ENCODE measurements at regions not wholly inside any gene's neighbourhood (a gene's known extent, or its start where the extent isn't known, plus 50 kb on each side); places are given as distances from the start of the nearest gene placed in this dataset.

DNA sequence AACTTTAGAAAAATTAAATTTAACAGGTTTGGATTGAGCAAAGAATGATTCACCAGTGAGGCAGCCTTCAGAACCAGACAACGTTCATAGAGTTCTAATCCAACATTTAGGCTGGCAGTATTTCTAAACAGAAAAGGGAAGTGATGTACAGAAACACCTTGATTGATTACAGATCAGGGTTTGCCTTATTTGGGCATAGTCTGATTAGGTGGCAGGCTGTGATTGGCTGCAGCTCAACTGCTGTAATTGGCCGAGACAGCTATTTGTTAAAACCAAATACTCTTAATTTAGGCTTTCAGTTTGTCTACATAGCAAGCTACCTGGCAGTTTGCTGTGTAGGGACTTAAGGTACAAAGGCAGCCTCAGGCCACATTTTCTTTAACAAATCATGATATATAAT is 802.5 kb downstream of the IPMK start:
- TF ChIP-seq ZFX (IDR thresholded peaks at IDR 0.05; ENCODE audit: borderline replicate concordance) = no peak
- TF ChIP-seq, protein P1, sequence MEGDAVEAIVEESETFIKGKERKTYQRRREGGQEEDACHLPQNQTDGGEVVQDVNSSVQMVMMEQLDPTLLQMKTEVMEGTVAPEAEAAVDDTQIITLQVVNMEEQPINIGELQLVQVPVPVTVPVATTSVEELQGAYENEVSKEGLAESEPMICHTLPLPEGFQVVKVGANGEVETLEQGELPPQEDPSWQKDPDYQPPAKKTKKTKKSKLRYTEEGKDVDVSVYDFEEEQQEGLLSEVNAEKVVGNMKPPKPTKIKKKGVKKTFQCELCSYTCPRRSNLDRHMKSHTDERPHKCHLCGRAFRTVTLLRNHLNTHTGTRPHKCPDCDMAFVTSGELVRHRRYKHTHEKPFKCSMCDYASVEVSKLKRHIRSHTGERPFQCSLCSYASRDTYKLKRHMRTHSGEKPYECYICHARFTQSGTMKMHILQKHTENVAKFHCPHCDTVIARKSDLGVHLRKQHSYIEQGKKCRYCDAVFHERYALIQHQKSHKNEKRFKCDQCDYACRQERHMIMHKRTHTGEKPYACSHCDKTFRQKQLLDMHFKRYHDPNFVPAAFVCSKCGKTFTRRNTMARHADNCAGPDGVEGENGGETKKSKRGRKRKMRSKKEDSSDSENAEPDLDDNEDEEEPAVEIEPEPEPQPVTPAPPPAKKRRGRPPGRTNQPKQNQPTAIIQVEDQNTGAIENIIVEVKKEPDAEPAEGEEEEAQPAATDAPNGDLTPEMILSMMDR (IDR thresholded peaks at IDR 0.05) = no peak
- no peak overlapping the region for H3K27ac ChIP-seq

DNA sequence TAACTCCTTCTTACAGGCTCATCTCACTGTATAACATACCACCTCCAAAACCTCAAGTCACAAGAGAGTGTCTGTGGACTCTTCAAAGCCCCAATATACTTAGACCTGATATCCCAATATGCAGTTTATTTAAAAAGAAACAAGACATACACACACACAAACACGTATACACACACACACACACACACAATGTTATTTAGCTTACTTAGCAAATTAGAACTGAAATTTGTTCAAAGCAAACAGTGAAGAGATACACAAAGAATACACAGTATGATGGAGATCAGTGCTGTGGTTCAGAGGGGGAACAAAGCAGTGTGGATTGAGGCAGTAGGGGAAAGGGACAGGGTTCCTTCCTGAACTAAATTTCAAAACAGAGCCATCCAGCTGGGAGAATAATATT is 807.2 kb downstream of the IPMK start:
- TF ChIP-seq, protein P1 (IDR thresholded peaks at IDR 0.05) = no peak
- TF ChIP-seq ZFX (IDR thresholded peaks at IDR 0.05; ENCODE audit: borderline replicate concordance) = no peak
- H3K27ac ChIP-seq = no peak overlapping the region

DNA sequence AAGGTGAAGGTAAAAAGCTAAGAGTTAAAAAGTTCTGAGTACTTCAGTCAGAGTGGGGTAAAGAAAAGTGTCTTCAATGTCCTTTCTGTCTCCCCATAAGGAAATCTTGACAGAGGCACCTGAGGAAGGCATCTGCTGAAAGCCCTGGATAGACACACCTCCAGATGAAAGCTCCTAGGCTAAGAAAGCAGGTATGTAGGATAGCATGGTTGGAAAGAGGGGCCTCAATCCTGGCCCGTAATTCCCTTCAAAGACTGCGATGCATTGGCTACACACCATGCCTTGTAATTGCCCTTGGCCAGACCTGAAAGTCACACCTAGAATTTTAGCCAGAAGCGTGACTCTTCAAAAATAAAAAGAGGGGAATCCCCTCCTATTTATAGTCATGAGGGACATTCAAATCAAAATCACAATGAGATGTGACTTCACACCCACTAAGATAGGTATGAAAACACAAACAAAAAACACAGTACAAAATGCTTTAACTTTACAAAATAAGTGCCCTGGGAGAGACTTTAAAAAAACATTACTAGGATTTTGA is 809.7 kb downstream of the IPMK start:
- TF ChIP-seq, protein P1 (IDR thresholded peaks at IDR 0.05) = no peak
- TF ChIP-seq ZFX (IDR thresholded peaks at IDR 0.05; ENCODE audit: borderline replicate concordance) = no peak
- no peak overlapping the region for H3K27ac ChIP-seq

DNA sequence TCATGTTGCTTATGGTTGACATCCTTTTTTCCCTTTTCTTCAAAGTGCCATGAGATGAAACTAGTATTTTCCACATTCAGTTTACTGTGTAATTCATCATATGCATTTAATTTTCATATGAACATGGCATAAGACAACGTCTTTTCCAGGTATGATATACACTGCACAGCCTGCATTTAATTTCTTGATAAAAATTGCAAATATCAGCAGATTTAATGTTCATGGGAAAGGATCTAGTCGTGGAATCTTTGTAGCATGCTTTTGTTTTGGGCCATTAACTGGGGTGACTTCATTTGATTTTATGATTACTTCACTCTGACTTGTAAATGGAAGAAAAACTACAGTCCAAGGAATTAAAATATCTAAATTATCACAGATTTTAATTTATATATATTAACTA is 837.3 kb downstream of the IPMK start:
- no peak overlapping the region for H3K27ac ChIP-seq
- TF ChIP-seq, protein P1 (IDR thresholded peaks at IDR 0.05) = no peak
- TF ChIP-seq ZFX (IDR thresholded peaks at IDR 0.05; ENCODE audit: borderline replicate concordance) = no peak

DNA sequence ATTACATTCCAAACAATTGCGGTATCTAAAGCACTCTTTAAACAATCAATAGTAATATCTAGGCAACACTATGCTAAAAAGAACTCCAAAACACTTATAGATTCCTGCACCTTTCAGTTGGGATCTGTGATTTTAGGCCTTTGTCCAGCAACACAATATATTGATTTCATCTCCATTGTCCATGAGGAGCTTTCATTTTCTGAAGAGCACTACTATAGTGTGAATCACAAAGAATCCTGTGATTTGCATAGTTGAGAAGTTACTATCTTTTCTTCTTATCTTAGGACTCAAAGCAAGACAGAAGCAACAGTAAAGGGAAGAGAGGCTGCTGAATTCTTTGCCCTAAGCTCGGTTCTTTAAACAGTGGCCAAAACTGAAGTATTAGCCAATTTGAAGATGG is 846.8 kb downstream of the IPMK start:
- H3K27ac ChIP-seq = no peak overlapping the region
- no peak for TF ChIP-seq ZFX (IDR thresholded peaks at IDR 0.05; ENCODE audit: borderline replicate concordance)
- TF ChIP-seq, protein P1 (IDR thresholded peaks at IDR 0.05) = no peak

DNA sequence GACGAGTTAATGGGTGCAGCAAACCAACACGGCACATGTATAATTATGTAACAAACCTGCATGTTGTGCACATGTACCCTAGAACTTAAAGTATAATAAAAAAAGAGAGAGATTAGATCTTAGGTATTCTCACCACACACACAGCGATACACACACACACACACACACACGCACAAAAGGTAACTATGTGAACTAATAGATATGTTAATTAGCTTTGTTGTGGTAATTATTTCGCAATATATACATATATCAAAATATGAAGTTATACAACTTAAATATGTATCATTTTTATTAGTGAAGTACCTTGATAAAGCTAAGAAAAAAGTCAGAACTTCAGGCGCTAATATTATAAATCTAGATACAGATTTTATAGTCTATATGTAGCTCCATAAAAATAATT is 849.2 kb downstream of the IPMK start:
- H3K27ac ChIP-seq = no peak overlapping the region
- TF ChIP-seq, protein P1 (IDR thresholded peaks at IDR 0.05) = no peak
- no peak for TF ChIP-seq ZFX (IDR thresholded peaks at IDR 0.05; ENCODE audit: borderline replicate concordance)

DNA sequence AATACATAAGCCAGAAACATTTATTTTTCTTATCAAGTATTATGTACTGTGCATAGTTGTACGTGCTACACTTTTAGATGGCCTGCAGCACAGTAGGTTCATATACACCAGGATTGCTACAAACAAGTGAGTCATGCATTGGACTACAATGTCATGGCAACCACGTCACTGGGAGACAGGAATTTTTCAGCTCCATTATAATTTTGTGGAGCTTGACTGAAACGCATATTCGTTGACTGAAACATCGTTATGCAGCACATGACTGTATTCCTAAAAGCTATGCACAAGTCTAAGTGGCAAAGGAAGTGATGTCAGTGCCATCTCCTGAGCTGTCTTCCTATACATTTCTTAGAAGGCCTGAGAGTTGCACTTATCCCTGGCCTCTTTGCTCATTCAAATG is 871.8 kb downstream of the IPMK start:
- TF ChIP-seq, protein P1 (IDR thresholded peaks at IDR 0.05) = no peak
- TF ChIP-seq ZFX (IDR thresholded peaks at IDR 0.05; ENCODE audit: borderline replicate concordance) = no peak
- no peak overlapping the region for H3K27ac ChIP-seq

Measured in 22Rv1 (cell line).